Adrenal gland (tissue), 9 donors: ENCODE measurements at regions not wholly inside any gene's neighbourhood (a gene's known extent, or its start where the extent isn't known, plus 50 kb on each side); places are given as distances from the start of the nearest gene placed in this dataset.

Experiments used
- DNase-seq, 7 donors: peaks; one replicate each; pipeline ENCODE4 v3.0.0-alpha.2; 2019 to 2020
- H3K27ac ChIP-seq, 5 donors: fragments of 200-600 bp; sonication (generic) in 4 of 5; 1 replicate in 3 of 5; 2 replicates in 2 of 5; pipeline versions ENCODE4 v1.5.1 to v1.8.0; 2016 to 2020; ENCODE audit warnings: mild to moderate bottlenecking in 1 of 5
- H3K27me3 ChIP-seq: fragments of 200-600 bp; 2 replicates; pipeline ENCODE4 v1.8.0; 2021
- H3K36me3 ChIP-seq, 2 donors: fragments of 200-600 bp; replicated peaks in 1 of 2; 1 replicate in 1 of 2; 2 replicates in 1 of 2; pipeline versions ENCODE4 v1.5.1 to v1.8.0; 2018 to 2022
- H3K4me1 ChIP-seq, 2 donors: fragments of 200-600 bp; replicated peaks in 1 of 2; 1 replicate in 1 of 2; 2 replicates in 1 of 2; pipeline versions ENCODE4 v1.5.1 to v1.8.0; 2018 to 2021
- H3K4me3 ChIP-seq, 4 donors: fragments of 200-600 bp; sonication (generic) in 3 of 4; one replicate each; pipeline ENCODE4 v1.5.1; 2016 to 2018
- H3K9me3 ChIP-seq, 3 donors: fragments of 200-600 bp; sonication (generic) in 1 of 3; replicated peaks in 1 of 3; 1 replicate in 2 of 3; 2 replicates in 1 of 3; pipeline versions ENCODE4 v1.5.1 to v1.8.0; 2016 to 2021
- POLR2A ChIP-seq, 2 donors: fragments of 450-650 bp; IDR thresholded peaks; one replicate each; pipeline ENCODE4 v1.6.1; 2017; ENCODE audit warnings: antibody characterized with exemption in 2 of 2, mild to moderate bottlenecking in 2 of 2, moderate library complexity in 1 of 2
- WGBS, 4 donors: extraction: QIAGEN DNeasy Blood & Tissue Kit in 2 of 4; methylation state at CpG; one replicate each; pipeline versions ENCODE4 v1.1.5 to v1.1.7; 2013 to 2017; 5-methylcytosine and 5-hydroxymethylcytosine counted together
- intact Hi-C, 2 donors: fragments of 100-400 bp; cut with DNase I; formaldehyde crosslinking; loops; one replicate each; pipeline versions ENCODE4 v1.14.1 to v1.15.0; 2022 to 2023
- TF ChIP-seq, protein P1 (sequence below), 6 experiments: fragments of 450-650 bp in 4 of 6; fragments of 200-600 bp in 2 of 6; sonication (generic) in 1 of 6; IDR thresholded peaks; 1 replicate in 5 of 6; 2 replicates in 1 of 6; pipeline versions ENCODE4 v1.5.1 to v1.8.0; 2016 to 2021; ENCODE audit warnings: antibody characterized with exemption in 6 of 6, mild to moderate bottlenecking in 2 of 6, moderate library complexity in 1 of 6
- donor health status: healthy with polysubstance abuse.
- donor health status: Bipolar disorder and iron deficiency.
- donor health status: DM: yes; HTN: yes; CAD: no.
- donor health status: DM: no; HTN: no; CAD: no.
- donor health status: DM: no; HTN: no; CAD: no.

DNA sequence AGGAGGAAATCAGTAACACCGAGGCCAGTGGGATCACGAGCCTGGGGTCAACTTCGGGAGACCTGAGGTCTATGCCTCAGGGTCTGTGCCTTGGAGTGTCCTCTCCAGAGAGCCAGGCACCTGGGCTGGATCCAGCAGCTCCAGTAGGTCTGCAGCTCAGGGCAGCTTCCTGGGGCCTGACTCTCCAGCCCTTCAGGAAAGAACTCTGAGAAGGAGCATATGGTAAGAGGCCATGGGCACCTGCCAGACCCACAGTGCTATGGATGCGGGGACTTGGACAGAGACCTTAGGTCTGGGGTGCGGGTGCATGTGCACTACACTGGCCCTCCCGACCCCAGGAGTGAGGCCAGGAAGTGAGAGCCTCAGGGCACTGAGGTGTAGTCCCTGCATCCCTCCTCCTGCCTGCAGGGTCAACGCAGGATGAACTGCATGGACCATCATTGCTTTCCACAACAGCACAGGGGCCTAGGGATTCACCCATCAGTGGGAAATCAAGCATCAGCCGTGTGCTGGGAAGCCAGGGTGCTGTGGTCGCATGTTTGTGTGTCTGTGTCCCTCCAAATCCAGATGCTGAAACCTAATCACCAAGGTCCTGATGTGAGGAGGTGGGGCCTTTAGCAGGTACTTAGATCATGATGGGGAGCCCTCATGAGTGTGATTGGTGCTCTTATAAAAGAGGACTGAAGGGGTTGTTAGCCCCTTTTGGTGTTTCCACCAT, 210.9 kb upstream of the CST7 start:
- 72 to 88% (median 83%) methylated on average over 5 to 9 of the region's 9 CpGs for WGBS, 4 donors
- intact Hi-C loops, result no loop called here
- H3K4me1 ChIP-seq, result no peaks in the 10 kb centered on the region
- no peak overlapping the region for H3K27ac ChIP-seq
- H3K36me3 ChIP-seq, result no peaks in the 10 kb centered on the region
- TF ChIP-seq, protein P1, sequence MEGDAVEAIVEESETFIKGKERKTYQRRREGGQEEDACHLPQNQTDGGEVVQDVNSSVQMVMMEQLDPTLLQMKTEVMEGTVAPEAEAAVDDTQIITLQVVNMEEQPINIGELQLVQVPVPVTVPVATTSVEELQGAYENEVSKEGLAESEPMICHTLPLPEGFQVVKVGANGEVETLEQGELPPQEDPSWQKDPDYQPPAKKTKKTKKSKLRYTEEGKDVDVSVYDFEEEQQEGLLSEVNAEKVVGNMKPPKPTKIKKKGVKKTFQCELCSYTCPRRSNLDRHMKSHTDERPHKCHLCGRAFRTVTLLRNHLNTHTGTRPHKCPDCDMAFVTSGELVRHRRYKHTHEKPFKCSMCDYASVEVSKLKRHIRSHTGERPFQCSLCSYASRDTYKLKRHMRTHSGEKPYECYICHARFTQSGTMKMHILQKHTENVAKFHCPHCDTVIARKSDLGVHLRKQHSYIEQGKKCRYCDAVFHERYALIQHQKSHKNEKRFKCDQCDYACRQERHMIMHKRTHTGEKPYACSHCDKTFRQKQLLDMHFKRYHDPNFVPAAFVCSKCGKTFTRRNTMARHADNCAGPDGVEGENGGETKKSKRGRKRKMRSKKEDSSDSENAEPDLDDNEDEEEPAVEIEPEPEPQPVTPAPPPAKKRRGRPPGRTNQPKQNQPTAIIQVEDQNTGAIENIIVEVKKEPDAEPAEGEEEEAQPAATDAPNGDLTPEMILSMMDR (IDR thresholded peaks at IDR 0.05), result no peak
- TF ChIP-seq POLR2A (IDR thresholded peaks at IDR 0.05), result no peak
- H3K4me3 ChIP-seq, result no peak overlapping the region
- H3K27me3 ChIP-seq, result no peaks in the 10 kb centered on the region
- peak in 1 of 7 donors; percentile 28 for DNase-seq
- no peaks in the 10 kb centered on the region for H3K9me3 ChIP-seq

DNA sequence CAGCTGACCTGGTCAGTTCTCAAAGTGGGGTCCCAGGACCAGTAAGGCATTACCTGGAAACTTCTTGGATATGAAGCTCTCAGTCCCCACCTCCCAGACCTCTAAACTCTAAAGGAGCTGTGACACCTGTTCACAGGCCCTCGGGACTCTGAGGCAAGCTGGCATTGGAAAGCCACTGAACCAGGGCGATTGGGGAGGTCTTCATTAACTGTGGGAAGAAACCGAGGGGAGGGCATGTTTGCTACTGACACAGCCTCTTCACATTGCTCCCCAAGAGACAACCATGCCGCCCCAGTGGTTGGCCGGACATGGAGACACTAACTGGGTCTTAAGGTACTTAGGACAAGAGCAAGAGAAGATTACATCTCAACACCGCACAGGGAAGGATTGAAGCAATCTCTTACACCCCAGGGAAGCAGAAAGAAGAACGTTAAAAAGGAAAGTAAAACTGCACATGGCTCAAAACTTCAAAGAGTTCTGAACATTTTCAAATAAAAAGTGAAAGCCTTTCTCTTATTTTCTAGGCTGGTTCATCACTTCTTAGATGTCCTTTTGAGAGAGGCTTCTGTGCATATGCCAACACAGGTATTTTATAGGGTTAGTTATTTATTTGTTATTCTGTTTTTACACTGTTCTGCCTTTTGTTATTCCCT, 210.0 kb upstream of the CST7 start:
- H3K27me3 ChIP-seq, result no peaks in the 10 kb centered on the region
- no peaks in the 10 kb centered on the region for H3K36me3 ChIP-seq
- H3K9me3 ChIP-seq, result no peaks in the 10 kb centered on the region
- no peak overlapping the region for H3K27ac ChIP-seq
- no peak for TF ChIP-seq POLR2A (IDR thresholded peaks at IDR 0.05)
- TF ChIP-seq, protein P1 (IDR thresholded peaks at IDR 0.05), result no peak
- intact Hi-C loops, result no loop called here
- WGBS, 4 donors, result 68 to 80% (median 69%) methylated on average over 6 to 7 of the region's 7 CpGs
- DNase-seq, result peak in 1 of 7 donors; percentile 36
- no peak overlapping the region for H3K4me3 ChIP-seq
- no peaks in the 10 kb centered on the region for H3K4me1 ChIP-seq

DNA sequence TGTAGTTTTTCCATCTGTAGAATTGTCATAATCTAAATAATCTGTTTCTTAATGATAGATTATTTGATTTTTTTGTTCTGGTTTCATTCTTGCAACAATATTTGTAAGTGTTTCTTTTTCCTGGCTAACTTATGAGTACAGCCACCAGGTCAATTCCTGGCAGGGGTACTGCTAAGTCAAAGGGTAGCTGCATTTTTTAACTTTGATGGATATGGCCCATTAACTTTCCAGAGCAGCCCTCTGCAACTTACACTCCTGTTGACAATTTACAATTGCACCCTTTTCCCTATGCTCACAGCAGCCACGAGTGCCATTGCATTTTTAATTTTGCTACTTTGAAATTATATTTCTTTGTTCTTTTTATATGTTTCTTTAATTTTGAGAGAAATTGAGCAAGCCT, 209.3 kb upstream of the CST7 start:
- no peak for DNase-seq
- no peaks in the 10 kb centered on the region for H3K36me3 ChIP-seq
- H3K27me3 ChIP-seq, result no peaks in the 10 kb centered on the region
- no peak overlapping the region for H3K27ac ChIP-seq
- 47 to 66% (median 57%) methylated on average over 1 of the region's 1 CpG for WGBS, 4 donors
- H3K9me3 ChIP-seq, result no peaks in the 10 kb centered on the region
- intact Hi-C loops, result no loop called here
- no peak overlapping the region for H3K4me3 ChIP-seq
- TF ChIP-seq, protein P1 (IDR thresholded peaks at IDR 0.05), result no peak
- no peak for TF ChIP-seq POLR2A (IDR thresholded peaks at IDR 0.05)
- H3K4me1 ChIP-seq, result no peaks in the 10 kb centered on the region

DNA sequence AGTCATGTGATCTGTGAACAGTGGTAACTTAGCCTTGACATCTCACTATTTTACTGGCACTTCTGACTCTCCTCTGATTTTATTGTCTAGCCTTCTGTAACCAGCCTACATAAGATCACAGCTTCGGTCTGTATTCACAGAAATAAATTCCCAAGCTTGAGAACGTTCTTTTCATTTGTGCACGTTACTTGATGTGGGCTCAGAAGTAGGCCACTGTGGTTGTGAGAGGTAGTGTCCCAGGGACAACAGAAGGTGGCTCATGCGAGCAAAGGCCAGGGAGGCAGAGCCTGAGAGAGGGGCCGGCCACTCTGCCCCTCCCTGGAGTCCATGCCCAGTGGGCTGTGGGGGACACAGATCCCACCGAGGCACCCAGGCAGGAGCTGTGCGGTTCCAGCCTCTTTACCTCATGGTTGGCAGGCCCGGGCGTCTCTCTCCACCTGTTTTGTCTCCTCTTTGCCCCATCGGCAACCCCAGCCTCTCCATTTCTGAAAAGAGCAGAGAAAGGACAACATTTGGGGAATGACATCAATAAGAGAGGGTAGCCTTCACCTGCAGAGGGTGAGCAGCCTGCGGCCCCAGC, 207.5 kb upstream of the CST7 start:
- Histone ChIP-seq H3K9me3 (no peaks in the 10 kb centered on the region), H3K4me1 (no peaks in the 10 kb centered on the region), H3K27me3 (no peaks in the 10 kb centered on the region), H3K4me3 (no peak overlapping the region), H3K27ac (no peak overlapping the region), H3K36me3 (no peaks in the 10 kb centered on the region)
- TF ChIP-seq, protein P1 (IDR thresholded peaks at IDR 0.05), result no peak
- no peak for TF ChIP-seq POLR2A (IDR thresholded peaks at IDR 0.05)
- 85 to 93% (median 92%) methylated on average over 11 of the region's 11 CpGs for WGBS, 4 donors
- DNase-seq, result peak in 1 of 7 donors; percentile 28
- intact Hi-C loops, result no loop called here
